HEK293T (cell line): ENCODE measurements at regions not wholly inside any gene's neighbourhood (a gene's known extent, or its start where the extent isn't known, plus 50 kb on each side); places are given as distances from the start of the nearest gene placed in this dataset.

Source experiments
- BHLHE40 ChIP-seq: fragments of 450-650 bp; IDR thresholded peaks from 2 replicates; pipeline ENCODE4 v1.6.1; 2016; ENCODE audit warnings: mild to moderate bottlenecking, moderate library complexity, borderline replicate concordance
- ELF4 ChIP-seq: fragments of 450-650 bp; IDR thresholded peaks from 2 replicates; pipeline ENCODE4 v1.6.1; 2017; ENCODE audit warnings: antibody characterized with exemption
- FOXA1 ChIP-seq: fragments of 450-650 bp; IDR thresholded peaks from 2 replicates; pipeline ENCODE4 v1.6.1; 2016; ENCODE audit warnings: mild to moderate bottlenecking
- FOXK2 ChIP-seq: fragments of 450-650 bp; IDR thresholded peaks from 2 replicates; pipeline ENCODE4 v1.6.1; 2016; ENCODE audit warnings: mild to moderate bottlenecking
- NFRKB ChIP-seq: fragments of 450-650 bp; IDR thresholded peaks from 2 replicates; pipeline ENCODE4 v1.6.1; 2016; ENCODE audit warnings: mild to moderate bottlenecking, moderate library complexity
- SP1 ChIP-seq: fragments of 450-650 bp; IDR thresholded peaks from 2 replicates; pipeline ENCODE4 v1.6.1; 2017
- ZNF384 ChIP-seq: fragments of 450-650 bp; IDR thresholded peaks from 2 replicates; pipeline ENCODE4 v1.6.1; 2016

GRCh38 chr3:26963361-26963743 lies 340.8 kb downstream of the LRRC3B start:
- no peak for TF ChIP-seq BHLHE40
- TF ChIP-seq ZNF384: no peak
- TF ChIP-seq NFRKB: no peak
- TF ChIP-seq FOXA1: no peak
- no peak for TF ChIP-seq SP1
- TF ChIP-seq FOXK2: no peak
- TF ChIP-seq ELF4: no peak
